B cell (primary cell): ENCODE measurements at regions not wholly inside any gene's neighbourhood (a gene's known extent, or its start where the extent isn't known, plus 50 kb on each side); places are given as distances from the start of the nearest gene placed in this dataset.

Experiments used
- ATAC-seq: fragments of 200-7000 bp; cut with Tn5 transposase; one replicate; pipeline ENCODE4 v1.10.0; 2021; ENCODE audit warnings: low read depth, mild to moderate bottlenecking, moderate number of reproducible peaks, moderate library complexity
- CTCF ChIA-PET: fragments of 350-600 bp; sonication (Branson Sonifier 250); formaldehyde crosslinking; loops from one replicate; lab custom pipeline; 2021; ENCODE audit warnings: antibody characterized with exemption, inconsistent platforms; lab: Charles Lee
- POLR2A ChIA-PET: fragments of 350-600 bp; sonication (Branson Sonifier 250); formaldehyde crosslinking; loops from one replicate; lab custom pipeline; 2021; ENCODE audit warnings: antibody characterized with exemption; lab: Charles Lee
- DNase-seq: peaks from one replicate; pipeline ENCODE4 v3.0.0; 2013
- H2AFZ ChIP-seq: 2 replicates; pipeline ENCODE4 v1.6.1; 2012; ENCODE audit warnings: mild to moderate bottlenecking, low read depth, low read length; ENCODE audit not compliant: insufficient read depth, poor library complexity, severe bottlenecking
- H3K27ac ChIP-seq, 2 donors: 1 replicate in 1 of 2; 2 replicates in 1 of 2; pipeline ENCODE4 v1.5.1; 2012 to 2013; ENCODE audit warnings: low read length in 2 of 2, mild to moderate bottlenecking in 2 of 2, moderate library complexity in 1 of 2
- H3K27me3 ChIP-seq, 4 experiments: fragments of 200-600 bp in 1 of 4; sonication (generic) in 1 of 4; replicated peaks in 1 of 4; 1 replicate in 2 of 4; 2 replicates in 2 of 4; pipeline versions ENCODE4 v1.6.1 to v1.7.0; 2013 to 2016; ENCODE audit warnings: low read length in 3 of 4, mild to moderate bottlenecking in 2 of 4, mixed read lengths in 1 of 4, moderate library complexity in 1 of 4; ENCODE audit not compliant: insufficient read depth in 4 of 4, control insufficient read depth in 3 of 4; ENCODE audit errors: control extremely low read depth in 1 of 4
- H3K36me3 ChIP-seq, 2 experiments: replicated peaks in 1 of 2; 1 replicate in 1 of 2; 2 replicates in 1 of 2; pipeline versions ENCODE4 v1.6.1 to v1.7.1; 2013; ENCODE audit warnings: low read length in 1 of 2; ENCODE audit not compliant: insufficient read depth in 2 of 2, control insufficient read depth in 1 of 2; ENCODE audit errors: control extremely low read depth in 1 of 2, extremely low read depth in 1 of 2
- H3K4me1 ChIP-seq, 2 donors: fragments of 200-600 bp in 1 of 2; sonication (generic) in 1 of 2; 1 replicate in 1 of 2; 2 replicates in 1 of 2; pipeline versions ENCODE4 v1.5.1 to v1.6.1; 2013 to 2017; ENCODE audit warnings: low read length in 2 of 2; ENCODE audit not compliant: control insufficient read depth in 2 of 2, insufficient read depth in 2 of 2
- H3K4me2 ChIP-seq: replicated peaks from 2 replicates; pipeline ENCODE3; 2012; ENCODE audit warnings: mild to moderate bottlenecking, low read depth, low read length; ENCODE audit not compliant: poor library complexity, severe bottlenecking
- H3K4me3 ChIP-seq, 5 experiments: fragments of 200-600 bp in 1 of 5; sonication (generic) in 1 of 5; 1 replicate in 3 of 5; 2 replicates in 2 of 5; pipeline versions ENCODE4 v1.5.1 to v1.7.0; 2011 to 2016; ENCODE audit warnings: low read length in 4 of 5, mild to moderate bottlenecking in 4 of 5, low read depth in 2 of 5, control low read depth in 1 of 5, moderate library complexity in 1 of 5; ENCODE audit not compliant: insufficient read depth in 1 of 5; ENCODE audit errors: control extremely low read depth in 1 of 5, extremely low read depth in 1 of 5
- H3K79me2 ChIP-seq: fragments of 200-600 bp; sonication (generic); one replicate; pipeline ENCODE4 v1.6.0; 2016; ENCODE audit warnings: low read length; ENCODE audit not compliant: control insufficient read depth, insufficient read depth
- H3K9ac ChIP-seq: fragments of 200-600 bp; sonication (generic); 2 replicates; pipeline ENCODE4 v1.6.1; 2017; ENCODE audit warnings: mild to moderate bottlenecking, low read length, moderate library complexity
- H3K9me3 ChIP-seq, 3 donors: one replicate each; pipeline versions ENCODE4 v1.6.1 to v1.7.1; 2013; ENCODE audit warnings: low read length in 2 of 3; ENCODE audit not compliant: control insufficient read depth in 2 of 3, insufficient read depth in 1 of 3; ENCODE audit errors: control extremely low read depth in 1 of 3
- H4K20me1 ChIP-seq: 2 replicates; pipeline ENCODE4 v1.6.0; 2012; ENCODE audit warnings: mild to moderate bottlenecking, low read length; ENCODE audit not compliant: insufficient read depth, control insufficient read depth, poor library complexity, severe bottlenecking
- H3K27ac Mint-ChIP-seq: one replicate; pipeline ENCODE4 v1.8.0; 2021; ENCODE audit warnings: mixed read lengths
- H3K27me3 Mint-ChIP-seq: one replicate; pipeline ENCODE4 v1.8.0; 2021; ENCODE audit warnings: mixed read lengths
- H3K4me1 Mint-ChIP-seq: one replicate; pipeline ENCODE4 v1.8.0; 2021; ENCODE audit warnings: mixed read lengths
- H3K4me3 Mint-ChIP-seq: one replicate; pipeline ENCODE4 v1.8.0; 2021; ENCODE audit warnings: mixed read lengths
- H3K9me3 Mint-ChIP-seq: one replicate; pipeline ENCODE4 v1.8.0; 2022; ENCODE audit warnings: mixed read lengths; ENCODE audit not compliant: insufficient read depth
- EZH2 ChIP-seq: IDR thresholded peaks from 2 replicates; pipeline ENCODE4 v1.6.1; 2012; ENCODE audit warnings: borderline replicate concordance, low read depth, mild to moderate bottlenecking, moderate library complexity, low read length; ENCODE audit not compliant: insufficient read depth, poor library complexity, severe bottlenecking
- WGBS: methylation state at CpG from one replicate; pipeline ENCODE4 v1.1.5; 2013; ENCODE audit warnings: missing lambda C conversion rate; ENCODE audit not compliant: insufficient coverage; 5-methylcytosine and 5-hydroxymethylcytosine counted together
- intact Hi-C: fragments of 100-400 bp; cut with micrococcal nuclease; formaldehyde crosslinking; loops from one replicate; pipeline ENCODE4 v1.10.0; 2022
- TF ChIP-seq, protein P1 (sequence below): fragments of 200-600 bp; IDR thresholded peaks from one replicate; pipeline ENCODE4 v1.8.0; 2022; ENCODE audit warnings: antibody characterized with exemption, mild to moderate bottlenecking

DNA sequence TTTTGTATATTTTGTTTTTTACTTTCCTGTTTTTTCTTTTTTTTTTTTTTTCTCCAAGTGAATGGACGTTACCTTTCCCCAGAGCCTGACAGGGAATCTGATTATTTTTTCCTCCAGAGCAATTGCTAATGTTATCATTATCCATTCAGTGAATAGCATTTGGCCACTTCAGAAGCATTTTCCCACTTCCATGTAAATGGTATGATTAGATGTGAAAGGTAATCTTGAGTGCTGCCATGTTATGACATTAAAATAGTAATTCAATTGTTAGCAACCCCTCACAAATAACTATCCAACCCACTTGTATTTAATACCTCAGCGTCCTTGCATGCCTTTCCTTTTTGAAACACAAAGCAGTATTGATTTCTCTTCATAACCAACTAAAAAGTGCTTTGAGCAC is 1243.8 kb downstream of the CDH8 start:
- Histone ChIP-seq H3K4me2 (no peak overlapping the region), H3K36me3 (no peaks in the 10 kb centered on the region), H2AFZ (no peak overlapping the region), H3K4me3 (no peak overlapping the region), H3K4me1 (no peaks in the 10 kb centered on the region), H3K79me2 (no peaks in the 10 kb centered on the region), H4K20me1 (no peaks in the 10 kb centered on the region), H3K9ac (no peak overlapping the region), H3K27me3 (no peaks in the 10 kb centered on the region), H3K9me3 (no peaks in the 10 kb centered on the region), H3K27ac (no peak overlapping the region)
- H3K9me3 Mint-ChIP-seq: peaks cover 4% of the 10 kb centered on the region
- intact Hi-C loops: no loop called here
- H3K4me3 Mint-ChIP-seq: no peak overlapping the region
- 75% methylated on average over 1 of the region's 2 CpGs for WGBS
- POLR2A ChIA-PET: no interaction called here
- ATAC-seq: no peak
- TF ChIP-seq EZH2: no peak
- TF ChIP-seq, protein P1, sequence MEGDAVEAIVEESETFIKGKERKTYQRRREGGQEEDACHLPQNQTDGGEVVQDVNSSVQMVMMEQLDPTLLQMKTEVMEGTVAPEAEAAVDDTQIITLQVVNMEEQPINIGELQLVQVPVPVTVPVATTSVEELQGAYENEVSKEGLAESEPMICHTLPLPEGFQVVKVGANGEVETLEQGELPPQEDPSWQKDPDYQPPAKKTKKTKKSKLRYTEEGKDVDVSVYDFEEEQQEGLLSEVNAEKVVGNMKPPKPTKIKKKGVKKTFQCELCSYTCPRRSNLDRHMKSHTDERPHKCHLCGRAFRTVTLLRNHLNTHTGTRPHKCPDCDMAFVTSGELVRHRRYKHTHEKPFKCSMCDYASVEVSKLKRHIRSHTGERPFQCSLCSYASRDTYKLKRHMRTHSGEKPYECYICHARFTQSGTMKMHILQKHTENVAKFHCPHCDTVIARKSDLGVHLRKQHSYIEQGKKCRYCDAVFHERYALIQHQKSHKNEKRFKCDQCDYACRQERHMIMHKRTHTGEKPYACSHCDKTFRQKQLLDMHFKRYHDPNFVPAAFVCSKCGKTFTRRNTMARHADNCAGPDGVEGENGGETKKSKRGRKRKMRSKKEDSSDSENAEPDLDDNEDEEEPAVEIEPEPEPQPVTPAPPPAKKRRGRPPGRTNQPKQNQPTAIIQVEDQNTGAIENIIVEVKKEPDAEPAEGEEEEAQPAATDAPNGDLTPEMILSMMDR: no peak
- H3K4me1 Mint-ChIP-seq: no peaks in the 10 kb centered on the region
- H3K27me3 Mint-ChIP-seq: no peaks in the 10 kb centered on the region
- H3K27ac Mint-ChIP-seq: no peak overlapping the region
- CTCF ChIA-PET: no interaction called here
- DNase-seq: no peak

DNA sequence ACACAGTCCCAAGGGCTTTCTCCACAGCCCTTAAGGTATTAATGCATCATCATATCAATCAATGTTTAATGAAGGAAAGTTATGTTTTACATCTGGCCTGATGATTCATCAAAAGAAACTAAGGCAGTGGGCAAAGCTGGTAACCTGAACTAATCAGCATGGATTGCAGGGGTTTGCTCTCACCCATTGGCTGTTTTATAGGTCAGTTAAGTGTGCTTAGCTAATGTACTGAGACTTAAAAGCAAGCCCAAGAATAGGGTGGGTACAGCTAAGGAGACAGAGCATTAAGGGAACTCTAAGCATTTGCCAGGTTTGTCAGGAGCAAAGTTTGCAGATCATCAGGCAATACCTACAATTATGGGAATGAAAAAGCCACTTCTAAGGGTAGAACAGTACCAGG is 1247.6 kb downstream of the CDH8 start:
- Histone ChIP-seq H3K4me2 (no peak overlapping the region), H3K27me3 (no peaks in the 10 kb centered on the region), H3K9ac (no peak overlapping the region), H3K9me3 (no peaks in the 10 kb centered on the region), H3K79me2 (no peaks in the 10 kb centered on the region), H3K27ac (no peak overlapping the region), H2AFZ (no peak overlapping the region), H3K4me3 (no peak overlapping the region), H3K4me1 (no peaks in the 10 kb centered on the region), H3K36me3 (no peaks in the 10 kb centered on the region), H4K20me1 (no peaks in the 10 kb centered on the region)
- intact Hi-C loops: no loop called here
- ATAC-seq: no peak
- H3K27ac Mint-ChIP-seq: no peak overlapping the region
- no peak for DNase-seq
- TF ChIP-seq EZH2: no peak
- TF ChIP-seq, protein P1: no peak
- ChIA-PET CTCF (no interaction called here), POLR2A (no interaction called here)
- no peak overlapping the region for H3K4me3 Mint-ChIP-seq
- H3K4me1 Mint-ChIP-seq: no peaks in the 10 kb centered on the region
- peaks cover 2% of the 10 kb centered on the region for H3K9me3 Mint-ChIP-seq
- no peaks in the 10 kb centered on the region for H3K27me3 Mint-ChIP-seq
